ENCODE measurements at regions not wholly inside any gene's neighbourhood (a gene's known extent, or its start where the extent isn't known, plus 50 kb on each side); places are given as distances from the start of the nearest gene placed in this dataset.

DNA sequence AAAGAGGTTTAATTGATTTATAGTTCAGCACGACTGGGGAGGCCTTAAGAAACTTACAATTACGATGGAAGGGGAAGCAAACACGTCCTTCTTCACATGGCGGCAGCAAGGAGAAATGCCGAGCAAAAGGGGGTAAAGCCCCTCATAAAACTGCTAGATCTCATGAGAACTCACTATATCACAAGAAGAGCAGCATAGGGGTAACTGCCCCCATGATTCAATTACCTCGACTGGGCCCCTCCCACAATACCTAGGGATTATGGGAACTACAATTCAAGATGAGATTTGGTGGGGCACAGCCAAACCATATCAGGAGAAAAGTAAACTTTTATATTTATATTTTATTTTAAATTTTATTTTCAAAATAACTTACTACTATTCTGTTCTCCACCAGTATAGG, 272.0 kb downstream of the MYCN start:
- TF ChIP-seq, protein P1, sequence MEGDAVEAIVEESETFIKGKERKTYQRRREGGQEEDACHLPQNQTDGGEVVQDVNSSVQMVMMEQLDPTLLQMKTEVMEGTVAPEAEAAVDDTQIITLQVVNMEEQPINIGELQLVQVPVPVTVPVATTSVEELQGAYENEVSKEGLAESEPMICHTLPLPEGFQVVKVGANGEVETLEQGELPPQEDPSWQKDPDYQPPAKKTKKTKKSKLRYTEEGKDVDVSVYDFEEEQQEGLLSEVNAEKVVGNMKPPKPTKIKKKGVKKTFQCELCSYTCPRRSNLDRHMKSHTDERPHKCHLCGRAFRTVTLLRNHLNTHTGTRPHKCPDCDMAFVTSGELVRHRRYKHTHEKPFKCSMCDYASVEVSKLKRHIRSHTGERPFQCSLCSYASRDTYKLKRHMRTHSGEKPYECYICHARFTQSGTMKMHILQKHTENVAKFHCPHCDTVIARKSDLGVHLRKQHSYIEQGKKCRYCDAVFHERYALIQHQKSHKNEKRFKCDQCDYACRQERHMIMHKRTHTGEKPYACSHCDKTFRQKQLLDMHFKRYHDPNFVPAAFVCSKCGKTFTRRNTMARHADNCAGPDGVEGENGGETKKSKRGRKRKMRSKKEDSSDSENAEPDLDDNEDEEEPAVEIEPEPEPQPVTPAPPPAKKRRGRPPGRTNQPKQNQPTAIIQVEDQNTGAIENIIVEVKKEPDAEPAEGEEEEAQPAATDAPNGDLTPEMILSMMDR (IDR thresholded peaks at IDR 0.05; ENCODE audit: insufficient read depth, low read depth, low read length, missing control alignments) = no peak
- DNase-seq (ENCODE audit: low read depth) = no peak
- no peak overlapping the region for H3K4me3 ChIP-seq (ENCODE audit: low read length)

DNA sequence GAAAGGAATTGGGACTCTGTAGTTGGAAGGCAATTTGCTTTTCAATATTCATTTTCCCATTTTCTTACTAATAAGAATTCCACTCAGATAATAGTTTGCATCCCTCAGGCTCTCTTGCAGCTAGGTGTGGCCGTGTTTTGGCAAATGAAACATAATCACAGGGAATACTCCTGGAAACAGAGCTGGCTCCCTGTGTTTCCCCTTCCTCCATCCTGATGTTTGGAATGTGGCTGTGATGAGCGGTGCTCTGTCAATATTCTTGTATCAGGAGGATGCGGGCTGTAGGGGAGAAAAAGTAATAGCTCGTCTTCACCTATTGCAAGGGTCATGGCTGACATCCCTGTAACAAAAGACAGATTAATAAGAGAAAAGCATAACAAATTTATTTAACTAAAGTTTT, 271.0 kb downstream of the MYCN start:
- no peak for DNase-seq (ENCODE audit: low read depth)
- no peak overlapping the region for H3K4me3 ChIP-seq (ENCODE audit: low read length)
- TF ChIP-seq, protein P1 (IDR thresholded peaks at IDR 0.05; ENCODE audit: insufficient read depth, low read depth, low read length, missing control alignments) = no peak

DNA sequence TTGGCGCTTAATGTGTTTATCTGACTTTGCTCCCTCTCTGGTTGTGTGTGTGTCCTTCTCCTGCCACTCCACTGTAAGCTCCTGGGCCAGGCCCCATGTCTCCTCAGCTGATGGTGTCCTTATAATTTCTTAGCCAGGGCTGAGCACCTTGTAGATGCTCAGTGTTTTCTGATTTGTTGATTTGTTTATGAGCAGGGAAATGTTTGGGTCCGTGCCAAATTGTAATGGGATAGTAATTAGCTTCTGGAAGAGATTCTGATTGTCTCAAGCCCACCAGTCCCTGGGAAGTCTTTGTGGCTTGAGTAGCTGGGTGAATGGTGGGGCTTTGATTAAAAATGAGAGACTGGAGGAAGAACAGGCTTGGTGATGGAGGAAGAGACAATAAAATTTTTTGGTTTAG, 270.5 kb downstream of the MYCN start:
- no peak overlapping the region for H3K4me3 ChIP-seq (ENCODE audit: low read length)

DNA sequence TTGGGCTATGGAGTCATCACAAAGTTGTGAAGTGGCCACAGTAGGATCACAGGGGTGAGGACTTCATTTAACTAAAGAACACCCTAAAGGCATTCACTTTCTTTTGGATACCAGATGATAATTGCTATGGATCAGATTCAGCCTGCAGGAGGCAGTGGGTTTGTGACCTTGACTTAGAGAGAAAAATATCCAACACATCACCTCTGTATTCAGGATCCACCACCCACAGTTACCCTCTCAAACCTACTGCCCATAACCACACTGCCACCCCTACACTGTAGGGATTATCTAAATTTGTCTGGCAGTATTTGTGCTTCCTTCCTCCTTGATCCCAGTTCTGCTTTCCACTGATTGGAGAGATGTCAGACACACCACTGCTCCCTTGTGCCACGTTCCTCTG, 269.4 kb downstream of the MYCN start:
- H3K4me3 ChIP-seq (ENCODE audit: low read length) = no peak overlapping the region
- DNase-seq (ENCODE audit: low read depth) = no peak
- TF ChIP-seq, protein P1 (IDR thresholded peaks at IDR 0.05; ENCODE audit: insufficient read depth, low read depth, low read length, missing control alignments) = no peak

More for the DNA sequence above, 270.5 kb downstream of the MYCN start:
- TF ChIP-seq, protein P1 (IDR thresholded peaks at IDR 0.05; ENCODE audit: insufficient read depth, low read depth, low read length, missing control alignments) = no peak
- no peak for DNase-seq (ENCODE audit: low read depth)

DNA sequence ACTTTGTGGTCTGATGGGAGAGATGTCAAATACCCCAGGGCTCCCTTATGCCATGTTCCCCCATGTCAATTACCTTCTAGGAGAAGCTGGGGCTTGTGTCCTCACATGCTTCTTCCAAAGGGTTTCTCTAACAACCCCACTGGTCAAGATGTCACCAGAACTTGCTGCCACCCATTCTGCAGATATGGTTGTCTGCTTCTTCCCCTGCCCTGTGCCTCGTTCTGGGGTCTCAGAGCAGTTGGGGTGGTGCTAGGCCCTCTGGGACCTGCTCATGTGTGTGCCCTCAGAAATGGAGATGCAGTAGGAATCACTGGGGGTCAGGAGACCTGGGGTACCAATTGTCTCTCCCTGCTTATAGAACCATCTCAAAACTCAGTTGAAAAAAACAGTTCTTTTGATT, 268.6 kb downstream of the MYCN start:
- no peak for DNase-seq (ENCODE audit: low read depth)
- H3K4me3 ChIP-seq (ENCODE audit: low read length) = no peak overlapping the region
- TF ChIP-seq, protein P1 (IDR thresholded peaks at IDR 0.05; ENCODE audit: insufficient read depth, low read depth, low read length, missing control alignments) = no peak

DNA sequence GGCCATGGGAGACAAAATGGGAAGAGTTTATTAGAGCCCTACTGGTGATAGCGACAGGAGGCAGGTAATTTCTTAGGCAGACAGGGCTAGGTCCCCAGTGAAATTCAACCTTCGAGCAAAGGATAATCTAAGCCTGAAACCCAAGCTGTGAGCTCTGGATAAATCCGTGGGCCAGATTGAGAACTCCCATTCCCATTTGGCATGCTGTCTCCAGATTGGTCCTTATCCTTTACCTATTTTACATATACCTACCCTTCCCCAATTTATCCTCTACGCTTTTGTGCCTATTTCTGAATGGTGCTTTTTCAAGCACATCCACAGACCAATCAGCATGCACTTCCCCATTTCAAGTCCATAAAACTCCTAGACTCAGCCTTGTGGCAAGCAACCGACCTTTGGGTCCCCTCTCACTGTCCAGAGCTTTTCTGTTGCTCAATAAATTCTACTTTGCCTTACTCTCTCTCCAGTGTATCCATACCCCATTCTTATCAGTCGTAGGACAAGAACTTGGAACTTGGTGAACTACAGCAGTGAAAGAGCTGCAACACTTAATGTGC, 268.0 kb downstream of the MYCN start:
- TF ChIP-seq, protein P1 (IDR thresholded peaks at IDR 0.05; ENCODE audit: insufficient read depth, low read depth, low read length, missing control alignments) = no peak
- no peak overlapping the region for H3K4me3 ChIP-seq (ENCODE audit: low read length)
- no peak for DNase-seq (ENCODE audit: low read depth)

DNA sequence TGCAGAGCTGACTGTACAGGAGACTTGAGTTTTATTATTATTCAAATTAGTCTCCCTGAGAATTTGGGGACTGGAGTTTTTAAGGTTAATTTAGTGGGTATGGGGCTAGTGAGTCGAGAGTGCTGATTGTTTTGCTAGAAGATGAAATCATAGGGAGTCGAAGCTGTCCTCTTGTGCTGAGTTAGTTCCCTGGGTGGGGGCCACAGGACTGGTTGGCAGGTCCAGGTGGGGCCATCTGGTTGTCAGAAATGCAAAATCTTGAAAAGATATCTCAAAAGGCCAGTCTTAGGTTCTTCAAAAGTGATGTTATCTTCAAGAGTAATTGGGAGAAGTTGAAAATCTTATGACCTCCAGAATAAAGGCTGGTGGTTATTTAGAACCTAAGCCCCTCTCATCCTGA, 267.3 kb downstream of the MYCN start:
- DNase-seq (ENCODE audit: low read depth) = no peak
- TF ChIP-seq, protein P1 (IDR thresholded peaks at IDR 0.05; ENCODE audit: insufficient read depth, low read depth, low read length, missing control alignments) = no peak
- H3K4me3 ChIP-seq (ENCODE audit: low read length) = no peak overlapping the region

Data from epithelial cell of esophagus (primary cell).